ENCODE measurements at regions not wholly inside any gene's neighbourhood (a gene's known extent, or its start where the extent isn't known, plus 50 kb on each side); places are given as distances from the start of the nearest gene placed in this dataset.
"Not testable (repeated sequence)": the region's sequence is repeated elsewhere in the genome, so short reads cannot be mapped to it uniquely, and the experiment has no call there.

- no peaks in the 10 kb centered on the region for H3K9me3 Mint-ChIP-seq
- no peaks in the 10 kb centered on the region for H3K4me1 Mint-ChIP-seq
- H3K36me3 Mint-ChIP-seq (ENCODE audit: low read depth): no peaks in the 10 kb centered on the region
- DNase-seq (no peak), ATAC-seq (no peak)
- H3K4me3 Mint-ChIP-seq: no peak overlapping the region
- H3K27me3 Mint-ChIP-seq: no peaks in the 10 kb centered on the region
- H3K27ac Mint-ChIP-seq: no peak overlapping the region
Measured at GRCh38 chr5:123947797-123948196, 435.8 kb downstream of the CSNK1G3 start.

DNA sequence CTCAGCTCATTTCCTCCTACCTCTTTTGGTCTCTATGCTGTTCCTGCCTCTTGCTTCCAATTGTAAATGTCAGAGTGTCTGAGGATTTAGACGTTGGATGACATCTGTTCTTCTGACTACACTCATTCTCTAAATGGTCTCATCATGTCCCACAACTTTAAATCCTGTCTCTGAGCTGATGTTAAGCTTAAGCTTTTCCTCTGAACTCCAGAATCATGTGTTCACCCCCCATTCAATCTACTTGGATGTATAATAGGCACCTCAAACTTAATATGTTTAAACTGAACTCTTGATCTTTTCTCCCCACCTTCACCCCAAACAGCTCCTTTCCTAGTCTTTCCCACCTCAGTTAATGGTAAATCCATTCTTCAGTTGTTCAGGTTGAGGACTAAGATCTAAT lies 433.6 kb downstream of the CSNK1G3 start:
- Mint-ChIP-seq H3K9me3 (peaks cover 4% of the 10 kb centered on the region), H3K27me3 (no peaks in the 10 kb centered on the region), H3K4me3 (no peak overlapping the region), H3K27ac (no peak overlapping the region), H3K4me1 (no peaks in the 10 kb centered on the region), H3K36me3 (ENCODE audit: low read depth) (no peaks in the 10 kb centered on the region)
- DNase-seq: no peak
- ATAC-seq: no peak

DNA sequence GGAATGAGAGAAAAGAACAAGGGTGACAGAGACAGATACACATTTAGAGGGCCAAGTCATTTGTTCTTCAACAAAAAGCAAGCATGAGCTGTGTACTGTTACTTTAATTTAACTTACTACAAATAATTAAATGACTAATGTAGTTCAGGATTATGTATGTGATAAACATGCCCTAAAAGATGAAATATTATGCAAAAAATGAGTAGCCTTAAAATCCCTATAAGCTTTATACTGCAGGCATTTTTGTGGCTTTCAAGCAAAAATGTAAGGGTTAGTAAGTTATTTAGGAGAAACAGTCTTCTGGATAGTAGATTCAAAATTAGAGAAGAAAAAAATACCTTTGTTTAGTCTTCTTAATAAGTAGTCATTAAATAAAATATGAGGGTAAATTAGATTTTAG lies 431.2 kb downstream of the CSNK1G3 start:
- ATAC-seq: no peak

GRCh38 chr5:123940416-123940815 lies 428.4 kb downstream of the CSNK1G3 start:
- no peaks in the 10 kb centered on the region for H3K27me3 Mint-ChIP-seq
- no peaks in the 10 kb centered on the region for H3K36me3 Mint-ChIP-seq (ENCODE audit: low read depth)
- DNase-seq (no peak), ATAC-seq (no peak)
- H3K27ac Mint-ChIP-seq: no peak overlapping the region
- peaks cover 21% of the 10 kb centered on the region for H3K9me3 Mint-ChIP-seq
- H3K4me3 Mint-ChIP-seq: no peak overlapping the region
- no peaks in the 10 kb centered on the region for H3K4me1 Mint-ChIP-seq

More for the DNA sequence above, 431.2 kb downstream of the CSNK1G3 start:
- Mint-ChIP-seq H3K4me3 (no peak overlapping the region), H3K27me3 (no peaks in the 10 kb centered on the region), H3K27ac (no peak overlapping the region), H3K9me3 (peaks cover 7% of the 10 kb centered on the region), H3K4me1 (no peaks in the 10 kb centered on the region), H3K36me3 (ENCODE audit: low read depth) (no peaks in the 10 kb centered on the region)
- DNase-seq: no peak

GRCh38 chr5:123937230-123937629 lies 425.3 kb downstream of the CSNK1G3 start:
- Mint-ChIP-seq H3K4me1 (no peaks in the 10 kb centered on the region), H3K4me3 (no peak overlapping the region), H3K36me3 (ENCODE audit: low read depth) (no peaks in the 10 kb centered on the region), H3K27ac (no peak overlapping the region), H3K9me3 (peaks cover 21% of the 10 kb centered on the region), H3K27me3 (no peaks in the 10 kb centered on the region)
- ATAC-seq (no peak), DNase-seq (peak; percentile 3)

DNA sequence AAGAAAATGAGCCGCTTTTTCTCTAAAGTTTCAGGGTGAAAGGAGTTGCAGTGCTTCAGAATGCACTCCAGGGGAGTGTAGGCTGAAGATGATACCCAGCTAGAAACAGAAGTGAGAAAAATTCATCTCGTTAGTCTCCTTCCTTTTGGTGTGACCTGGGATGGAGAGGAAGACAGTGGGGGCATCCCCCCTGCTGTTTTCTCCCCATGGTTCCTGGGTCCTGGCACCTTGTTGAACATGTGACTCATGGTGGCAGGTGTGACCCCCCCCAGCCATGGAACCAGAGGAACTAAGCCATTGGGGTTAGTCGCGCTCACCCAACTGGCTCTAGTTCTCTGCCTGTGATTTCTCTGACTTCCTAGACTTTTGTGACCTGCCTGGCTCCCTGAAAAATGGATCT lies 424.6 kb downstream of the CSNK1G3 start:
- H3K27me3 Mint-ChIP-seq: no peaks in the 10 kb centered on the region
- H3K27ac Mint-ChIP-seq: no peak overlapping the region
- no peak for DNase-seq
- no peaks in the 10 kb centered on the region for H3K4me1 Mint-ChIP-seq
- no peak overlapping the region for H3K4me3 Mint-ChIP-seq
- H3K36me3 Mint-ChIP-seq (ENCODE audit: low read depth): no peaks in the 10 kb centered on the region
- peaks cover 21% of the 10 kb centered on the region for H3K9me3 Mint-ChIP-seq
- ATAC-seq: no peak

GRCh38 chr5:123933812-123934211 lies 421.8 kb downstream of the CSNK1G3 start:
- not testable (repeated sequence) for H3K36me3 Mint-ChIP-seq (ENCODE audit: low read depth); H3K4me3 Mint-ChIP-seq; H3K4me1 Mint-ChIP-seq; DNase-seq; ATAC-seq; H3K27me3 Mint-ChIP-seq; H3K27ac Mint-ChIP-seq
- H3K9me3 Mint-ChIP-seq: peaks cover 17% of the 10 kb centered on the region

DNA sequence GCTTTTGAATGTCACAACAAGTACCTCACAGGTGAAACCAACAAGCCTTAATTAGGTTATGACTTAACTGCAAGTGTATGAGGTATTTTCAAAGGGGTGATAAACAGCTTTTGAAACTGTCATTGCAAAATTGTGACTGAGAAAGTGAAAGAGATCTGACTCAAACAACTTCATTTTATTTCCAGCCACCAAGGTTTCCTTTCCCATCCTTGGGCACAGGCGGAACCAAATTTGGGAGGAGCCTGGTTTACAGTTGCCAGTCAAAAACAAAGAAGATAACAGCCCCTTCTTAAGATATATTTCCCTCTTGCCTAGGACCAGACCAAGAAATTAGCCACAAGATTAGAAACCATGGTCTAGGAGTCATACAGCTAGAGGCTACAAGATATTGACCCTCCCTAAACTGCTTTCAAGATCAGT lies 417.1 kb downstream of the CSNK1G3 start:
- H3K27ac Mint-ChIP-seq: no peak overlapping the region
- no peaks in the 10 kb centered on the region for H3K27me3 Mint-ChIP-seq
- no peak overlapping the region for H3K4me3 Mint-ChIP-seq
- no peaks in the 10 kb centered on the region for H3K36me3 Mint-ChIP-seq (ENCODE audit: low read depth)
- H3K4me1 Mint-ChIP-seq: no peaks in the 10 kb centered on the region
- ATAC-seq (no peak), DNase-seq (no peak)
- no peaks in the 10 kb centered on the region for H3K9me3 Mint-ChIP-seq

DNA sequence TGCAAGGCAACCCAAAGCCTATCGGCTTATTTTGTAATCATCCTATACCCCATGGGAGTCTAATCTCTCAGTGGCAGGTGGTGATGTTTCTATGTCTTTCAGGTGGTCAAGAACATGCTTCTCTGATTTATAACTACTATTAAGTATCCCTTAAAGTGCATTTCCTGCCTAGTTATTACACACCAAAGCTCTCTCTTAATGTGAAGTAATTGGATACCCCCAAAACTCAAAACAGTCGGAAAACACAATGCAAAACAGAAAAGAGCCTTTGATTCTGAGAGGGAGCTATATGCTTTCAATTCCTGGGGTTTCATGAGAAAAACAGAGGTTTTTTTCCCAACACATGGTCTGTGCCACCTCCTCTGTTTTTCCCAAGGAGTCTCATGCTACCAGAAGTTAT lies 416.4 kb downstream of the CSNK1G3 start:
- no peaks in the 10 kb centered on the region for H3K4me1 Mint-ChIP-seq
- DNase-seq: no peak
- H3K4me3 Mint-ChIP-seq: no peak overlapping the region
- H3K27me3 Mint-ChIP-seq: no peaks in the 10 kb centered on the region
- no peaks in the 10 kb centered on the region for H3K36me3 Mint-ChIP-seq (ENCODE audit: low read depth)
- ATAC-seq: no peak
- H3K27ac Mint-ChIP-seq: no peak overlapping the region
- no peaks in the 10 kb centered on the region for H3K9me3 Mint-ChIP-seq

GRCh38 chr5:123921193-123921592 lies 409.2 kb downstream of the CSNK1G3 start:
- Mint-ChIP-seq H3K4me3 (no peak overlapping the region), H3K27ac (no peak overlapping the region), H3K9me3 (no peaks in the 10 kb centered on the region), H3K27me3 (no peaks in the 10 kb centered on the region), H3K36me3 (ENCODE audit: low read depth) (no peaks in the 10 kb centered on the region), H3K4me1 (no peaks in the 10 kb centered on the region)
- DNase-seq (no peak), ATAC-seq (no peak)

- no peaks in the 10 kb centered on the region for H3K27me3 Mint-ChIP-seq
- no peaks in the 10 kb centered on the region for H3K4me1 Mint-ChIP-seq
- ATAC-seq (no peak), DNase-seq (no peak)
- peaks cover 18% of the 10 kb centered on the region for H3K9me3 Mint-ChIP-seq
- no peak overlapping the region for H3K27ac Mint-ChIP-seq
- peaks cover 2% of the 10 kb centered on the region for H3K36me3 Mint-ChIP-seq (ENCODE audit: low read depth)
- no peak overlapping the region for H3K4me3 Mint-ChIP-seq
Measured at GRCh38 chr5:123916345-123917121, 404.6 kb downstream of the CSNK1G3 start.

DNA sequence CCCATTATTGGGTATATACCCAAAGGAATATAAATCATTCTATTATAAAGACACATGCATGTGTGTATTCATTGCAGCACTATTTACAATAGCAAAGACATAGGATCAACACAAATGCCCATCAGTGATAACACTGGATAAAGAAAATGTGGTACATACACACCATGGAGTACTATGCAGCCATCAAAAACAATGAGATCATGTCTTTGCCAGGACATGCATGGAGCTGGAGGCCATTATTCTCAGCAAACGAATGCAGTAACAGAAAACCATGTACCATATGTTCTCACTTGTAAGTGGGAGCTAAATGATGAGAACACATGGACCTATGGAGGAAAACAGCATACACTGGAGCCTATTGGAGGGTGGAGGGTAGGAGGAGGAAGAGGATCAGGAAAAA lies 402.4 kb downstream of the CSNK1G3 start:
- DNase-seq (no peak), ATAC-seq (no peak)
- Mint-ChIP-seq H3K27ac (no peak overlapping the region), H3K36me3 (ENCODE audit: low read depth) (peaks cover 2% of the 10 kb centered on the region), H3K4me1 (no peaks in the 10 kb centered on the region), H3K9me3 (peaks cover 18% of the 10 kb centered on the region), H3K27me3 (no peaks in the 10 kb centered on the region), H3K4me3 (no peak overlapping the region)

GRCh38 chr5:123907349-123907748 lies 395.4 kb downstream of the CSNK1G3 start:
- DNase-seq (no peak), ATAC-seq (no peak)
- Mint-ChIP-seq H3K36me3 (ENCODE audit: low read depth) (no peaks in the 10 kb centered on the region), H3K27ac (no peak overlapping the region), H3K4me1 (no peaks in the 10 kb centered on the region), H3K9me3 (no peaks in the 10 kb centered on the region), H3K27me3 (no peaks in the 10 kb centered on the region), H3K4me3 (no peak overlapping the region)

- no peaks in the 10 kb centered on the region for H3K4me1 Mint-ChIP-seq
- no peak for ATAC-seq
- H3K4me3 Mint-ChIP-seq: no peak overlapping the region
- H3K9me3 Mint-ChIP-seq: no peaks in the 10 kb centered on the region
- H3K27ac Mint-ChIP-seq: no peak overlapping the region
- DNase-seq: no peak
- H3K27me3 Mint-ChIP-seq: no peaks in the 10 kb centered on the region
- no peaks in the 10 kb centered on the region for H3K36me3 Mint-ChIP-seq (ENCODE audit: low read depth)
Measured at GRCh38 chr5:123906698-123907295, 394.8 kb downstream of the CSNK1G3 start.

DNA sequence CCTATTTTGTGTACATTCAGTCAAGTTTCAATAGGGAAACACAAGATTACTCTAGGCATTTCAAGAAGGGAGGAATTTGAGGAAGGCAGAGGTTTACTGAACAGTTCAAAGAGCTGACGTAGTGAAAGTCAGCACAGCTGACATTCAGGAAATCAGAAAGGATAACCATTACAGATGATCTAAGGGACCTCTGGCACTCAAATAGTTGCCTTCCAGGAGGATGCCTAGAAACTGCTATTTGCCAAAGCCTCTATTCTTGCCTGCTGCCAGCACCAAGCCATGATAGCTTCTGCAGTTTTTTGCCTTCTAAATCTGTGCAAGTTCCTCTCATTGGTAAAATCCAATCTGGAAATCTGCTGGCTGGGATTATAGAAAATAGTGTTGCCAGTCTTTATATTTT lies 373.1 kb downstream of the CSNK1G3 start:
- H3K27ac Mint-ChIP-seq: no peak overlapping the region
- H3K36me3 Mint-ChIP-seq (ENCODE audit: low read depth): no peaks in the 10 kb centered on the region
- no peaks in the 10 kb centered on the region for H3K27me3 Mint-ChIP-seq
- ATAC-seq (no peak), DNase-seq (no peak)
- H3K9me3 Mint-ChIP-seq: no peaks in the 10 kb centered on the region
- H3K4me3 Mint-ChIP-seq: no peak overlapping the region
- no peaks in the 10 kb centered on the region for H3K4me1 Mint-ChIP-seq
